ENCODE measurements at regions not wholly inside any gene's neighbourhood (a gene's known extent, or its start where the extent isn't known, plus 50 kb on each side); places are given as distances from the start of the nearest gene placed in this dataset.

DNA sequence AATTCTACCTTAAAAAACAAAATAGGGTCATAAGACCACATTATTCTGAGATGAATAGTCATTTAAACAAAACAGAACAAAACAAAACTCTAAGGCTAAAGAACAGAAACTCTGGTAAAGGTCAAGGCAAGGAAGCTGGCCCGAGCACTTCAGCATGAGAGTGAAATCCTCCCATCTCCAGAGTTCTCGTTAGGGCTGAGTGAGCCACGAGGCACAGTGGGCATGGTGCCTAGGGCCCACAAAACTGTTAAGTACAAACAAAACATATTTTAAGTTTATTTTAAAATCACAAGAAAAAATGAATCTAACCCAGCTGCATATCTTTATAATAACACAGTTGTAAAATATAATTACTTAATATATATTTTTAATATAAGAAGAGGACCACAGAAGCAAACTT is 417.8 kb upstream of the GBE1 start:
- TF ChIP-seq, protein P1, sequence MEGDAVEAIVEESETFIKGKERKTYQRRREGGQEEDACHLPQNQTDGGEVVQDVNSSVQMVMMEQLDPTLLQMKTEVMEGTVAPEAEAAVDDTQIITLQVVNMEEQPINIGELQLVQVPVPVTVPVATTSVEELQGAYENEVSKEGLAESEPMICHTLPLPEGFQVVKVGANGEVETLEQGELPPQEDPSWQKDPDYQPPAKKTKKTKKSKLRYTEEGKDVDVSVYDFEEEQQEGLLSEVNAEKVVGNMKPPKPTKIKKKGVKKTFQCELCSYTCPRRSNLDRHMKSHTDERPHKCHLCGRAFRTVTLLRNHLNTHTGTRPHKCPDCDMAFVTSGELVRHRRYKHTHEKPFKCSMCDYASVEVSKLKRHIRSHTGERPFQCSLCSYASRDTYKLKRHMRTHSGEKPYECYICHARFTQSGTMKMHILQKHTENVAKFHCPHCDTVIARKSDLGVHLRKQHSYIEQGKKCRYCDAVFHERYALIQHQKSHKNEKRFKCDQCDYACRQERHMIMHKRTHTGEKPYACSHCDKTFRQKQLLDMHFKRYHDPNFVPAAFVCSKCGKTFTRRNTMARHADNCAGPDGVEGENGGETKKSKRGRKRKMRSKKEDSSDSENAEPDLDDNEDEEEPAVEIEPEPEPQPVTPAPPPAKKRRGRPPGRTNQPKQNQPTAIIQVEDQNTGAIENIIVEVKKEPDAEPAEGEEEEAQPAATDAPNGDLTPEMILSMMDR (IDR thresholded peaks at IDR 0.05; ENCODE audit: low read depth, low read length, poor library complexity, severe bottlenecking), result no peak
- no peak for TF ChIP-seq EZH2phosphoT487 (IDR thresholded peaks at IDR 0.05; ENCODE audit: borderline replicate concordance, low read length)
